D721Med (cell line): ENCODE measurements at regions not wholly inside any gene's neighbourhood (a gene's known extent, or its start where the extent isn't known, plus 50 kb on each side); places are given as distances from the start of the nearest gene placed in this dataset.

Experiments
- DNase-seq: peaks from one replicate; pipeline ENCODE4 v3.0.0; 2011; ENCODE audit warnings: low spot score; ENCODE audit not compliant: insufficient read length
- FAIRE-seq: peaks from 2 replicates; lab custom pipeline; 2011; peaks lifted over from hg19 to GRCh38; lab: Jason Lieb, UNC
- TF ChIP-seq, protein P1 (sequence below): IDR thresholded peaks from 2 replicates; pipeline ENCODE4 v1.5.1; 2012; ENCODE audit warnings: mild to moderate bottlenecking, control low read depth; ENCODE audit not compliant: insufficient read depth; ENCODE audit errors: missing control alignments

GRCh38 chr10:21159669-21160068 lies 262.6 kb upstream of the NEBL start:
- no peak for DNase-seq
- no peak for FAIRE-seq
- TF ChIP-seq, protein P1, sequence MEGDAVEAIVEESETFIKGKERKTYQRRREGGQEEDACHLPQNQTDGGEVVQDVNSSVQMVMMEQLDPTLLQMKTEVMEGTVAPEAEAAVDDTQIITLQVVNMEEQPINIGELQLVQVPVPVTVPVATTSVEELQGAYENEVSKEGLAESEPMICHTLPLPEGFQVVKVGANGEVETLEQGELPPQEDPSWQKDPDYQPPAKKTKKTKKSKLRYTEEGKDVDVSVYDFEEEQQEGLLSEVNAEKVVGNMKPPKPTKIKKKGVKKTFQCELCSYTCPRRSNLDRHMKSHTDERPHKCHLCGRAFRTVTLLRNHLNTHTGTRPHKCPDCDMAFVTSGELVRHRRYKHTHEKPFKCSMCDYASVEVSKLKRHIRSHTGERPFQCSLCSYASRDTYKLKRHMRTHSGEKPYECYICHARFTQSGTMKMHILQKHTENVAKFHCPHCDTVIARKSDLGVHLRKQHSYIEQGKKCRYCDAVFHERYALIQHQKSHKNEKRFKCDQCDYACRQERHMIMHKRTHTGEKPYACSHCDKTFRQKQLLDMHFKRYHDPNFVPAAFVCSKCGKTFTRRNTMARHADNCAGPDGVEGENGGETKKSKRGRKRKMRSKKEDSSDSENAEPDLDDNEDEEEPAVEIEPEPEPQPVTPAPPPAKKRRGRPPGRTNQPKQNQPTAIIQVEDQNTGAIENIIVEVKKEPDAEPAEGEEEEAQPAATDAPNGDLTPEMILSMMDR = no peak

DNA sequence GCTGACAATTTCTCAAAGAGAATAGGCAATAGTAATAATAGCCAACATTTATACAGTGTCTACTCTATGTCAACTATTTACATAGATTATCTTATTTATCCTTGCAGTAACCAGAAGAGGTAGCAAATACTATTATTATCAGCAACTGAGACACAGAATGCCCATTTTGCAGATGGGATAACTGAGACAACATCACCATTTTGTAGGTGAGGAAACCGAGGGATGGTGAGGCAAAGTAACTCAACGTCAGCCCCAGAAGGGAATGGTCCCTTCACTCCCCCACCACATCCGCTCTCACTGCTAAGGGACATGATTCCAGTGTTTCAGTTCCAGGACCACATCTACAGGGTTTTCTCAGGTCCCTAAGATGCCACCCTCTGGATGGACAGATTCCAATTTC lies 261.2 kb upstream of the NEBL start:
- TF ChIP-seq, protein P1 = no peak
- DNase-seq (no peak), FAIRE-seq (no peak)

DNA sequence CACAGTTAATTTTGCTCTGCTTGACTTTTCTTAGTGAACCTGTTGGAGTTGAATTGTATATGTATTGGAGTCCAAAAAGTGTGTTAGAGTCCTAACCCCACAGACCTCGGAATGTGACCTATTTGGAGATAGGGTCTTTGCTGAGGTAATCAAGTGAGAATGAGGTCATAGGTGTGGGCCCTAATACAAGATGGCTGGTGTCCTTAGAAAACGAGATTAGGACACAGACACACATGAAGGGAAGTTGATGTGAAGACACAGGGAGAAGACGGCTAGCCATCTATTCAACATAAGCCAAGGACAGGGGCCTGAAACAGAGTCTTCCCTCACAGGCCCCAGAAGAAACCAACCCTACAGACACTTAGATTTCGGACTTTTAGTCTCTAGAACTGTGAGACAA lies 260.6 kb upstream of the NEBL start:
- FAIRE-seq (no peak), DNase-seq (no peak)

GRCh38 chr10:21150166-21150565 lies 253.1 kb upstream of the NEBL start:
- DNase-seq = no peak
- no peak for FAIRE-seq
- TF ChIP-seq, protein P1 = no peak

More for the DNA sequence above, 260.6 kb upstream of the NEBL start:
- TF ChIP-seq, protein P1 = no peak

DNA sequence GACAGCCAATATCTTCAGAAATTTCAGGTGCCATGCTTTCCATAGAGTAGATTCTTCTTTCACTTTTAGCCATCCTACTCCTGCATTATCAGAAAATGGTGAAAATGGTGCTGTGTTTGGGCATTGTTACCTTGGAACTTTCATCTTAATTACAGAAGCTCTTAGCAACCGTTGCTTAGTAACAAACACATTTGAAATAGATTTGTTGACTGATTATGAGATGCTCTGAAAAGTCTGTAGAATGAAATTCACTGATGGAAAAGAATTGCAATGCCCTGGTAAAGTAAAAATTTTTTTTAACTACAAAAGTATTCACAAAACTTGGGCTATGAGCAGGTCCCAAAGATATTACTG lies 249.3 kb upstream of the NEBL start:
- DNase-seq = no peak

GRCh38 chr10:21145751-21146435 lies 248.8 kb upstream of the NEBL start:
- DNase-seq = no peak
- TF ChIP-seq, protein P1 = no peak
- no peak for FAIRE-seq

More for the DNA sequence above, 249.3 kb upstream of the NEBL start:
- FAIRE-seq = no peak
- TF ChIP-seq, protein P1 = no peak

DNA sequence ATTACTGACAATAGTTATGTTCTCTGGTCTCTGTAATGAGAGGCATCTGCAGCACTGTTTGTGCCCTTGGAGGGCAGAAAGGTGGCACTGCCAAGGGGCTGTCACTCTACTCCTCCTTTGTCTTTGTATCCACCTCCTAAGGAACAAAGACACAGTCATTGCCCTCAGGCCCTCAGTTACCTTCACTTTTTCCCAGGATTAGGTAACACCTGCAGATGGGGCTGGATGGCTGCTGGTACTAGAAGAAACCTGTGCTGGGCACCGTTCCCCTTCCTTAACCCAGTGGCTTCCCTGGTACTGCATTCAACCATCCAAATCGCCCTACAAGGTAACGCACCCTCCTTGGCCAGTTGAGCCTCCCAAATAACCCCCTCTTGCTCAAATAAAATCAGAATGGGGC lies 246.9 kb upstream of the NEBL start:
- DNase-seq (no peak), FAIRE-seq (no peak)
- TF ChIP-seq, protein P1 = no peak
